ENCODE measurements at regions not wholly inside any gene's neighbourhood (a gene's known extent, or its start where the extent isn't known, plus 50 kb on each side); places are given as distances from the start of the nearest gene placed in this dataset.
"Not testable (repeated sequence)": the region's sequence is repeated elsewhere in the genome, so short reads cannot be mapped to it uniquely, and the experiment has no call there.

DNA sequence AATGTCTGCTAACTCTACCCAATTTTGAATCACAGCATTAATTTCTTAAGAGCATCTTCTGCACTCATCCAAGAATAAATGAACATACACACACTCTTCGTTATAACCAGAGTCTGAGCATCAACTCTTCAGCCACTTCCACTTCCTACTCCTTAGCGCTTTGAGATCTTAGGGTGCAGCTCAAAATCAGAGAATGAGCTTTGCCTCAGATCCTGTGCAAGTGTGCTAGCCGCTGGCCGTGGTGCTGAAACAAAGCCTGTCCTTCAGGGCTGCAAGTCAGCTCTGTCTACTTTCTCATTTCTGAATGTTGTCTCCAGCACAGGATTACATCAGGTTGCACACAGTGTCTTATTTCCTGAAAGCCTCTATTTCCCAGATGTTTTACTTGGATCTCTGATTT is 165.4 kb downstream of the AIPL1 start:
- WGBS, 2 donors = 9 to 13% methylated on average over 4 of the region's 4 CpGs
- Histone ChIP-seq H3K27me3 (no peaks in the 10 kb centered on the region), H3K36me3 (no peaks in the 10 kb centered on the region), H3K27ac (no peak overlapping the region), H3K9me3 (peaks cover 0 to 11% (median 0%) of the 10 kb centered on the region in 4 donors), H3K4me1 (no peaks in the 10 kb centered on the region), H3K4me3 (no peak overlapping the region)
- TF ChIP-seq EP300 (IDR thresholded peaks at IDR 0.05) (no peak), POLR2A (IDR thresholded peaks at IDR 0.05) (no peak)
- TF ChIP-seq, protein P1, sequence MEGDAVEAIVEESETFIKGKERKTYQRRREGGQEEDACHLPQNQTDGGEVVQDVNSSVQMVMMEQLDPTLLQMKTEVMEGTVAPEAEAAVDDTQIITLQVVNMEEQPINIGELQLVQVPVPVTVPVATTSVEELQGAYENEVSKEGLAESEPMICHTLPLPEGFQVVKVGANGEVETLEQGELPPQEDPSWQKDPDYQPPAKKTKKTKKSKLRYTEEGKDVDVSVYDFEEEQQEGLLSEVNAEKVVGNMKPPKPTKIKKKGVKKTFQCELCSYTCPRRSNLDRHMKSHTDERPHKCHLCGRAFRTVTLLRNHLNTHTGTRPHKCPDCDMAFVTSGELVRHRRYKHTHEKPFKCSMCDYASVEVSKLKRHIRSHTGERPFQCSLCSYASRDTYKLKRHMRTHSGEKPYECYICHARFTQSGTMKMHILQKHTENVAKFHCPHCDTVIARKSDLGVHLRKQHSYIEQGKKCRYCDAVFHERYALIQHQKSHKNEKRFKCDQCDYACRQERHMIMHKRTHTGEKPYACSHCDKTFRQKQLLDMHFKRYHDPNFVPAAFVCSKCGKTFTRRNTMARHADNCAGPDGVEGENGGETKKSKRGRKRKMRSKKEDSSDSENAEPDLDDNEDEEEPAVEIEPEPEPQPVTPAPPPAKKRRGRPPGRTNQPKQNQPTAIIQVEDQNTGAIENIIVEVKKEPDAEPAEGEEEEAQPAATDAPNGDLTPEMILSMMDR (IDR thresholded peaks at IDR 0.05) = no peak
- no peak for DNase-seq (ENCODE audit: low spot score in 2 of 2)

DNA sequence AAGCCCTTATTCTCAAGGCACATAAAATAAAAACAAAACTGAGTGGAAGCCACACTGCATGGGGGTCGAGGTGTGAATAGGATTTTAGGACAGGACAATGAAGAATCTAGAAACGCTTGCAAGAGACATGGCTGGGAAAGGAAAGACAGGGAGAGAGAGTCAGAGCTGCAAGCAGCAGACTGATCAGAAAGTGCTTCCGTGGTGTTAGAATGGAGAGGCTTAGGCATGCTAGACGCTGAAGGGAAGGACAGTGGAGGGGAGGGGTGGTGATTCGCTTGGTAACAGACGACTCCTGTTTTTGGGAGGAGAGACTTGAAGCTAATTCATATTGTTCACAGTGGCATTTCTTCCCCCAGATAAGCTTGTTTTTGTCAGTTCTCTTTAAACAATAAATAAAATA is 173.5 kb downstream of the AIPL1 start:
- H3K36me3 ChIP-seq = no peaks in the 10 kb centered on the region
- H3K4me3 ChIP-seq = no peak overlapping the region
- no peak overlapping the region for H3K27ac ChIP-seq
- TF ChIP-seq EP300 (IDR thresholded peaks at IDR 0.05) (no peak), POLR2A (IDR thresholded peaks at IDR 0.05) (no peak)
- TF ChIP-seq, protein P1 (IDR thresholded peaks at IDR 0.05) = no peak
- H3K4me1 ChIP-seq = no peaks in the 10 kb centered on the region
- H3K27me3 ChIP-seq = no peaks in the 10 kb centered on the region
- H3K9me3 ChIP-seq = peaks cover 0 to 11% (median 0%) of the 10 kb centered on the region in 4 donors
- 22 to 29% methylated on average over 6 of the region's 6 CpGs for WGBS, 2 donors
- DNase-seq (ENCODE audit: low spot score in 2 of 2) = no peak

- no peaks in the 10 kb centered on the region for H3K27me3 ChIP-seq
- WGBS, 2 donors = 79 to 86% methylated on average over 11 of the region's 11 CpGs
- DNase-seq (ENCODE audit: low spot score in 2 of 2) = no peak
- no peaks in the 10 kb centered on the region for H3K36me3 ChIP-seq
- H3K27ac ChIP-seq = no peak overlapping the region
- no peak overlapping the region for H3K4me3 ChIP-seq
- no peaks in the 10 kb centered on the region for H3K4me1 ChIP-seq
- H3K9me3 ChIP-seq = no peaks in the 10 kb centered on the region
- TF ChIP-seq, protein P1 (IDR thresholded peaks at IDR 0.05) = no peak
- TF ChIP-seq POLR2A (IDR thresholded peaks at IDR 0.05) = no peak
Observed at GRCh38 chr17:6259899-6260298, 175.0 kb downstream of the AIPL1 start.

DNA sequence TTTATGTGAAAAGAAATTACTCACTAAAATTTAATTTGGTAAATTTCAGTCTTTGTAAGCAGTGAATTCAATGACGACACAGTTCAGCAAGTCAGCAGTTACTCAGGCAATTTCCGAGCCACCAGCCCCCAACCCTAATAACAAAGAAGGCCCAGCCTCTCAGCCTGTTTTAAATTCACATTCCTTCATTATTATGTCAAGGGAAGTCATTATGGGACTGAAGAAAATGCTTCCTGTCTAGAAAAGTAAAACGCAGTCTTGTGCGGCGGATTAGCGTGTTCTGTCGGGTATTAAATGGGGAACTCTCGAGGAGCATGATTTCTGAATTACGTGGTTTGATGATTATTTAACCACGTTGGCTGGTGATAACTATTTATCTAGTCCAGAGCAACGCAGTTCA is 177.6 kb downstream of the AIPL1 start:
- WGBS, 2 donors = 8 to 27% methylated on average over 11 of the region's 11 CpGs
- no peak for DNase-seq (ENCODE audit: low spot score in 2 of 2)
- Histone ChIP-seq H3K27me3 (no peaks in the 10 kb centered on the region), H3K4me1 (no peaks in the 10 kb centered on the region), H3K4me3 (no peak overlapping the region), H3K9me3 (peaks cover 0 to 4% (median 0%) of the 10 kb centered on the region in 4 donors), H3K27ac (no peak overlapping the region), H3K36me3 (no peaks in the 10 kb centered on the region)
- TF ChIP-seq EP300 (IDR thresholded peaks at IDR 0.05) = no peak
- TF ChIP-seq POLR2A (IDR thresholded peaks at IDR 0.05) = no peak

DNA sequence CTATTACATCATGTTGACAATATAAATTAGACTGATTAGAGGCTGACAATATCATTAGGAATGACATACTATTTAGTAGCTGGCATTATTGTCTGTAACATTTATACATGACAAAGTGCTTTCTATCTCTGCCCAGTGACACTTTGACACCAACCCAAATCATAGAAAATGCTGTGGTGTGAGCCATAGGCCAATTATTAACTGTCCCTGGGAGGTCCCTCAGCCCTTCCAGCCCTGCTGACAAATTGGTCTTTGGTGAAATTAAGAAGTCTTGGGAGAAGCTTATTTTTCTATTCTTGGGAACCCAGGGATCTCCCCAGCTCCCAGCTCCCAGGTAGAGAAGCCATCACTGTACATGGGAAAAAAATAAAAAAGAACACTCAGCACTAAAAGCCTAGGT is 179.6 kb downstream of the AIPL1 start:
- no peak overlapping the region for H3K4me3 ChIP-seq
- H3K27me3 ChIP-seq = no peaks in the 10 kb centered on the region
- TF ChIP-seq, protein P1 (IDR thresholded peaks at IDR 0.05) = no peak
- TF ChIP-seq EP300 (IDR thresholded peaks at IDR 0.05) (no peak), POLR2A (IDR thresholded peaks at IDR 0.05) (no peak)
- H3K36me3 ChIP-seq = no peaks in the 10 kb centered on the region
- H3K9me3 ChIP-seq = peaks cover 0 to 4% (median 0%) of the 10 kb centered on the region in 4 donors
- DNase-seq (ENCODE audit: low spot score in 2 of 2) = no peak
- no peaks in the 10 kb centered on the region for H3K4me1 ChIP-seq
- H3K27ac ChIP-seq = no peak overlapping the region

DNA sequence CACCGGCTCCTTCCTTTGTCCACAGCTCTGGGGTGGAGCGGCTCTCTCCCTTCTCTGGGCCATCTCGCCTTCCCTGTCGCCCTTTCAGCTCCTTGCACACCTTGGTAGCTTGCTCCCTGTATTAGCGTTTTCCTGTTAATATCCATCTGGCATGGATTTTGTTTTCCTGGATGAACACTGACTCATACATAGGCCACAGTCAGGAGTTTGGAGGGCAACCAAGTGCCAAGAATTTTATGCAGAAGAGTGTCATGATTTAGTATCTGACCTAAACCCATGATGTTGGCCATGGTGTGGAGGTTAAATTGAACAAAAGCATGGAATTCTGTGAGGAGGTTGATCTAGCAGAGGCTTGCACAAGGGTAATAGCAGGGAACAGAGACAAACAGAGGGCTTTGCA is 180.9 kb downstream of the AIPL1 start:
- DNase-seq (ENCODE audit: low spot score in 2 of 2) = no peak
- Histone ChIP-seq H3K4me3 (no peak overlapping the region), H3K9me3 (peaks cover 0 to 4% (median 0%) of the 10 kb centered on the region in 4 donors), H3K27me3 (no peaks in the 10 kb centered on the region), H3K27ac (no peak overlapping the region), H3K36me3 (no peaks in the 10 kb centered on the region), H3K4me1 (no peaks in the 10 kb centered on the region)
- no peak for TF ChIP-seq POLR2A (IDR thresholded peaks at IDR 0.05)
- TF ChIP-seq EP300 (IDR thresholded peaks at IDR 0.05) = no peak
- TF ChIP-seq, protein P1 (IDR thresholded peaks at IDR 0.05) = no peak
- 75 to 77% methylated on average over 5 of the region's 5 CpGs for WGBS, 2 donors

- H3K27ac ChIP-seq; H3K27me3 ChIP-seq; H3K4me1 ChIP-seq; H3K4me3 ChIP-seq; H3K36me3 ChIP-seq; DNase-seq (ENCODE audit: low spot score in 2 of 2); H3K9me3 ChIP-seq: not testable (repeated sequence)
- WGBS, 2 donors = 77 to 88% methylated on average over 5 of the region's 5 CpGs
Observed at GRCh38 chr17:6251640-6252039, 181.5 kb downstream of the WSCD1 start.
